Natural killer cell (primary cell): ENCODE measurements at regions not wholly inside any gene's neighbourhood (a gene's known extent, or its start where the extent isn't known, plus 50 kb on each side); places are given as distances from the start of the nearest gene placed in this dataset.

Experiments used
- ATAC-seq, 3 donors: fragments of 150-1000 bp in 2 of 3; fragments of 200-7000 bp in 1 of 3; cut with Tn5 transposase; 1 replicate in 1 of 3; 2 replicates in 2 of 3; pipeline ENCODE4 v1.10.0; 2021; ENCODE audit warnings: mild to moderate bottlenecking in 2 of 3, moderate library complexity in 2 of 3
- DNase-seq, 2 donors: peaks; one replicate each; pipeline versions ENCODE4 v3.0.0 to v3.0.0-alpha.2; 2013 to 2021; ENCODE audit warnings: mixed read lengths in 1 of 2
- H3K27ac ChIP-seq: one replicate; pipeline ENCODE4 v1.5.1; 2013; ENCODE audit warnings: mild to moderate bottlenecking, low read length
- H3K27me3 ChIP-seq: one replicate; pipeline ENCODE4 v1.6.1; 2013; ENCODE audit warnings: low read length; ENCODE audit not compliant: control insufficient read depth, insufficient read depth
- H3K36me3 ChIP-seq: one replicate; pipeline ENCODE4 v1.6.1; 2013; ENCODE audit warnings: low read length; ENCODE audit not compliant: control insufficient read depth, insufficient read depth
- H3K4me1 ChIP-seq: one replicate; pipeline ENCODE4 v1.6.1; 2013; ENCODE audit warnings: low read length; ENCODE audit not compliant: control insufficient read depth, insufficient read depth
- H3K4me3 ChIP-seq: one replicate; pipeline ENCODE4 v1.5.1; 2013; ENCODE audit warnings: low read length
- H3K9me3 ChIP-seq: one replicate; pipeline ENCODE4 v1.6.1; 2013; ENCODE audit warnings: low read length; ENCODE audit not compliant: control insufficient read depth, insufficient read depth
- H3K27ac Mint-ChIP-seq, 2 donors: one replicate each; pipeline ENCODE4 v1.8.0; 2022; ENCODE audit warnings: mild to moderate bottlenecking in 2 of 2, mixed read lengths in 2 of 2, moderate library complexity in 1 of 2
- H3K27me3 Mint-ChIP-seq, 2 donors: one replicate each; pipeline ENCODE4 v1.8.0; 2022; ENCODE audit warnings: low read depth in 2 of 2, mixed read lengths in 2 of 2
- H3K36me3 Mint-ChIP-seq: one replicate; pipeline ENCODE4 v1.8.0; 2022; ENCODE audit warnings: mixed read lengths
- H3K4me1 Mint-ChIP-seq, 2 donors: one replicate each; pipeline ENCODE4 v1.8.0; 2022; ENCODE audit warnings: mixed read lengths in 2 of 2
- H3K4me3 Mint-ChIP-seq: one replicate; pipeline ENCODE4 v1.8.0; 2022; ENCODE audit warnings: mild to moderate bottlenecking, moderate library complexity, mixed read lengths
- H3K9me3 Mint-ChIP-seq, 2 donors: one replicate each; pipeline ENCODE4 v1.8.0; 2022; ENCODE audit warnings: mixed read lengths in 2 of 2
- WGBS: methylation state at CpG from one replicate; pipeline ENCODE4 v1.1.7; 2013; ENCODE audit warnings: missing lambda C conversion rate; ENCODE audit not compliant: insufficient coverage; 5-methylcytosine and 5-hydroxymethylcytosine counted together
- intact Hi-C: fragments of 100-400 bp; cut with micrococcal nuclease; formaldehyde crosslinking; loops from one replicate; pipeline ENCODE4 v1.14.2; 2022
- TF ChIP-seq, protein P1 (sequence below): fragments of 200-600 bp; IDR thresholded peaks from one replicate; pipeline ENCODE4 v1.8.0; 2022; ENCODE audit warnings: antibody characterized with exemption

DNA sequence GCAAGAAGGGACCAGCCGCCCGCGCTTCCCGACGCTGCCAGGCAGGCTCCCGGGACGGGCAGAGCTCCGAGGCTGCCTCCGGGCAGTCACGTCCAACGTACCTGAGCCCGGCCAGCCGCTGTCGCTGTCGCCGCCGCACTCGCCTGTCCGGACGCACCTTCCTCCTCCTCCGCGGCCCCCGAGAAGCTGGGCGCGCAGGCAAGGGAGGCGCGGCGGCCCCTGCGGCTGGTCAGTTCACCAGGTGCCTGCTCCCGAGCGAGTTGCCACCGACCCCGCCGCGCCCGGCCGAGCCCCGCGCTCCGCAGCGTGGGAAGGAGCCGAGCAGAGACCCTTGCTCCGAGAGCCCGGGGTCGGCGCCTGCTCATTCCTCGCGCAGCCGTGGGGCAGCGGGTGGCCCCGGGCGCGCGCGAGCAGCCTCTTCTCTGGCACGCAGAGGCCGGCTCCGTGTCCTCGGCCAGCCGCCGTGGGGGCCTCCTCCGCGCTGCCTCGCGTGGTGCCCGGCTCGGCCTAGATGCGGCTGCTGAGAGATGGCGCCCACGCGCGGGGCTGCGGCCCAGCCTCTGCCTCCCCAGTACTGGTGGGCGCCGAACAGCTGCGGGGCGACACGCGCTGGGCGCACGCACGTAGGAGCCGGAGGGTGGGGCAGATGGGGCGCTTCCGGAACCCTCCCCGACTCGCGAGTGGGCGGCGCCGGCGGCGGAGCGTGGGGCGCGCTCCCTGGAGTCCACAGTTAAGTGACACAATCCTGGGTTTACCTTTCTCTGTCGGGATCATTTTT is 419.4 kb downstream of the UQCRFS1 start:
- Histone ChIP-seq H3K27me3 (peaks cover 16% of the 10 kb centered on the region), H3K9me3 (no peaks in the 10 kb centered on the region), H3K4me3 (no peak overlapping the region), H3K4me1 (no peaks in the 10 kb centered on the region), H3K27ac (no peak overlapping the region), H3K36me3 (no peaks in the 10 kb centered on the region)
- DNase-seq (no peak), ATAC-seq (no peak)
- H3K27ac Mint-ChIP-seq, result no peak overlapping the region
- 10% methylated on average over 97 of the region's 97 CpGs for WGBS
- H3K4me1 Mint-ChIP-seq, result no peaks in the 10 kb centered on the region
- H3K9me3 Mint-ChIP-seq, result peaks cover 0 to 2% of the 10 kb centered on the region in 2 donors
- intact Hi-C loops, result no loop called here
- H3K4me3 Mint-ChIP-seq, result no peak overlapping the region
- peaks cover 27 to 37% of the 10 kb centered on the region in 2 donors for H3K27me3 Mint-ChIP-seq
- TF ChIP-seq, protein P1, sequence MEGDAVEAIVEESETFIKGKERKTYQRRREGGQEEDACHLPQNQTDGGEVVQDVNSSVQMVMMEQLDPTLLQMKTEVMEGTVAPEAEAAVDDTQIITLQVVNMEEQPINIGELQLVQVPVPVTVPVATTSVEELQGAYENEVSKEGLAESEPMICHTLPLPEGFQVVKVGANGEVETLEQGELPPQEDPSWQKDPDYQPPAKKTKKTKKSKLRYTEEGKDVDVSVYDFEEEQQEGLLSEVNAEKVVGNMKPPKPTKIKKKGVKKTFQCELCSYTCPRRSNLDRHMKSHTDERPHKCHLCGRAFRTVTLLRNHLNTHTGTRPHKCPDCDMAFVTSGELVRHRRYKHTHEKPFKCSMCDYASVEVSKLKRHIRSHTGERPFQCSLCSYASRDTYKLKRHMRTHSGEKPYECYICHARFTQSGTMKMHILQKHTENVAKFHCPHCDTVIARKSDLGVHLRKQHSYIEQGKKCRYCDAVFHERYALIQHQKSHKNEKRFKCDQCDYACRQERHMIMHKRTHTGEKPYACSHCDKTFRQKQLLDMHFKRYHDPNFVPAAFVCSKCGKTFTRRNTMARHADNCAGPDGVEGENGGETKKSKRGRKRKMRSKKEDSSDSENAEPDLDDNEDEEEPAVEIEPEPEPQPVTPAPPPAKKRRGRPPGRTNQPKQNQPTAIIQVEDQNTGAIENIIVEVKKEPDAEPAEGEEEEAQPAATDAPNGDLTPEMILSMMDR, result no peak
- H3K36me3 Mint-ChIP-seq, result peaks cover 17% of the 10 kb centered on the region

DNA sequence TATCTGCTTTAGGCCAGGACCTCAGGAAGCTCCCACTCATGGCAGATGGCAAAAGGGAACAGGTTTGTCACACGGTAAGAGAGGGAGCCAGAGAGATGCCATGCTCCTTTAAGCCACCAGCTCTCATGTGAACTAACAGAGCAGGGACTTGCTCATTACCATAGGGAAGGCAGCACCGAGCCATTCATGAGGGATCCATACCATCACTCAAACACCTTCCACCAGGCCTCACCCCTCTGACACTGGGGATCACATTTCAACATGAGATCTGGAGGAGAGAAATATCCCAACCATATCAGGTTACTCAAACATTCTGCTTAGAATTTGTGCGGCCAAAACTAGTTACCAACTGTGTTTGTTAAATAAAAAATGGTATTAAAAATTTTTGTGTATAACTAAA is 427.0 kb downstream of the UQCRFS1 start:
- intact Hi-C loops, result no loop called here
- no peaks in the 10 kb centered on the region for H3K4me1 Mint-ChIP-seq
- H3K36me3 Mint-ChIP-seq, result peaks cover 18% of the 10 kb centered on the region
- Histone ChIP-seq H3K36me3 (no peaks in the 10 kb centered on the region), H3K9me3 (peaks cover 8% of the 10 kb centered on the region), H3K4me3 (no peak overlapping the region), H3K27me3 (no peaks in the 10 kb centered on the region), H3K4me1 (no peaks in the 10 kb centered on the region), H3K27ac (no peak overlapping the region)
- H3K9me3 Mint-ChIP-seq, result peaks cover 11 to 19% of the 10 kb centered on the region in 2 donors
- TF ChIP-seq, protein P1, result no peak
- ATAC-seq (no peak), DNase-seq (no peak)
- H3K27me3 Mint-ChIP-seq, result no peaks in the 10 kb centered on the region
- 31% methylated on average over 2 of the region's 3 CpGs for WGBS
- H3K4me3 Mint-ChIP-seq, result no peak overlapping the region
- no peak overlapping the region for H3K27ac Mint-ChIP-seq

DNA sequence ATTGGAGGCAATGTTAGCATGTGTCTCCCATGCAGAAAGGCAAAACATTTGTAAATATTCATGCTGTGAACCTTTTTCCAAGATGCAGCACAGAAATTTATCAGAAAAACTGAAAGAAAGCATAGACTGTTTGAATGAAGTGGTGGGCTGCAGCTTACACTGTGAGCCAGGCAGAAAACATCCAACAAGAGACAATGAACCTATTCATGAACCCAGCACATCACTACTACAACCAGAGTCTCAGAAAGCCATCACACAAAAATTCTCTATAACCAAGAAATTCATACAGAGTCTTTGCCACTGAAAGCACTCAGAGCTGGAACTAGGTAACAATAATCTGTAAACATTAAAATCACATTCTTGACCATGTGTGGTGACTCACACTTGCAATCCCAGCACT is 448.9 kb downstream of the UQCRFS1 start:
- intact Hi-C loops, result no loop called here
- Histone ChIP-seq H3K4me1 (no peaks in the 10 kb centered on the region), H3K27me3 (no peaks in the 10 kb centered on the region), H3K4me3 (no peak overlapping the region), H3K9me3 (peaks cover 4% of the 10 kb centered on the region), H3K36me3 (no peaks in the 10 kb centered on the region), H3K27ac (no peak overlapping the region)
- Mint-ChIP-seq H3K27me3 (peaks cover 0 to 3% of the 10 kb centered on the region in 2 donors), H3K4me3 (no peak overlapping the region), H3K36me3 (peaks cover 8% of the 10 kb centered on the region), H3K9me3 (peaks cover 10 to 11% of the 10 kb centered on the region in 2 donors), H3K27ac (no peak overlapping the region), H3K4me1 (no peaks in the 10 kb centered on the region)
- ATAC-seq, result no peak
- DNase-seq, result no peak
- TF ChIP-seq, protein P1, result no peak

DNA sequence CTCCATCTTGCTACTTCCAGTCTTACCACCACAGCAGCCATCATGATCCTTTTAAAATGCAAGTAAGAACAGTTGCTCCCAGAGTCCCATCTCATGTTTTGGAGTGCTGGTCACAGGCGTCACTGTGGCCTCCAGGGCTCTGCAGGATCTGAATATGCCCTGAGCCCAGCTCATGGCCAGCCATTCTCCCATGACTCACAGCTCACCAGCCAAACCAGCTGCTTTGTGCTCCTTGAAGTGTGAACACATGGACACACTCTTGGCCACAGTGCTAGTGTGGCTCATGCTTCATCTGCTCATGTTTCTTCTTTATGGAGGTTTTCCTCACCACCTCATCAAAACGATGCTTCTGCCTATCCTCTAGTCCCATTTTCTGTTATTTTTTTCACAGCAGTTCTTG is 466.5 kb downstream of the UQCRFS1 start:
- WGBS, result 77% methylated on average over 2 of the region's 2 CpGs
- DNase-seq (no peak), ATAC-seq (no peak)
- H3K9me3 Mint-ChIP-seq, result no peaks in the 10 kb centered on the region
- Histone ChIP-seq H3K9me3 (no peaks in the 10 kb centered on the region), H3K4me1 (no peaks in the 10 kb centered on the region), H3K36me3 (no peaks in the 10 kb centered on the region), H3K27me3 (peaks cover 2% of the 10 kb centered on the region), H3K4me3 (no peak overlapping the region), H3K27ac (no peak overlapping the region)
- TF ChIP-seq, protein P1, result no peak
- no peaks in the 10 kb centered on the region for H3K36me3 Mint-ChIP-seq
- H3K27me3 Mint-ChIP-seq, result peaks cover 15 to 24% of the 10 kb centered on the region in 2 donors
- no peak overlapping the region for H3K27ac Mint-ChIP-seq
- H3K4me1 Mint-ChIP-seq, result no peaks in the 10 kb centered on the region
- intact Hi-C loops, result no loop called here
- no peak overlapping the region for H3K4me3 Mint-ChIP-seq
